SKM-1 (cell line): ENCODE measurements at regions not wholly inside any gene's neighbourhood (a gene's known extent, or its start where the extent isn't known, plus 50 kb on each side); places are given as distances from the start of the nearest gene placed in this dataset.
"Not testable (repeated sequence)": the region's sequence is repeated elsewhere in the genome, so short reads cannot be mapped to it uniquely, and the experiment has no call there.

Experiments used
- DNase-seq: peaks from one replicate; lab custom pipeline; 2025; ENCODE audit not compliant: unreplicated experiment; lab: John Stamatoyannopoulos, UW

DNA sequence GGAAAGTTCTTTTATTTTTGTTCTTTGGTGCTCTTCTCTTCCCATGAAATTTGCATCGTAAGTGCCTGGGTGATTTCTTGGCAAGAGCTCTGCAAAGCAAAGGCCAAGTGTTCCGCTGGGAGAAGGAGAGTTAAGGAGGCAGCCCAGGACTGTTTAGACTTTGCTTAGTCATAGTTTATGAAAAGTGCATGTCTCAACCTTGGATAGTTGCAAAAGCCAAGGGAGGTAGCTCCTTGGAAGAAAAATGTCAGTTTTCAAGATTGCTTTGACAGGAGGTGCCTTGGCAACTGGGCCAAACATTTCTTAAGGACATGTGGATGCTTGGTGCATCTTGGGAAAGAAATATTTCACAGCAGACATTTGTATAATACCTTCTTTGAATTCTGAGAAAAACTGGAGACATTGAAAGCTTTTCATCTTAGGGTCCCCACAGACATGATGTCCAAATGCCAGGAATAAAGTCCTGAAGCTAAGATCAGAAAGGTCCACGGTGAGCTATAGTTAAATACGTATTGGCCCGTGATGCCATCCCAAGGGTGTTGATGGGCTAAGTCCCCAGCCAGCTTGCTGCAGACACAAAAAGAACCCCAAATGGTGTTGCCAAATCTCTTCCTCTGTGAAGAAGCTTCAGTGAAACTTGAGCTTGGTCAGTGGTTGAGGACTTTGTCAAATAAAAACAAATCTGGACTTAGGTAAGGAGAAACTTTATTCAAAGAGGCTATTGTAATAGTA is 96.3 kb upstream of the THUMPD2 start:
- DNase-seq = no peak

- no peak for DNase-seq
Observed at GRCh38 chr2:39874236-39874635, 95.2 kb upstream of the THUMPD2 start.

- DNase-seq = no peak
Observed at GRCh38 chr2:39873586-39873985, 94.5 kb upstream of the THUMPD2 start.

GRCh38 chr2:39872748-39873147 is 93.7 kb upstream of the THUMPD2 start:
- DNase-seq = no peak

DNA sequence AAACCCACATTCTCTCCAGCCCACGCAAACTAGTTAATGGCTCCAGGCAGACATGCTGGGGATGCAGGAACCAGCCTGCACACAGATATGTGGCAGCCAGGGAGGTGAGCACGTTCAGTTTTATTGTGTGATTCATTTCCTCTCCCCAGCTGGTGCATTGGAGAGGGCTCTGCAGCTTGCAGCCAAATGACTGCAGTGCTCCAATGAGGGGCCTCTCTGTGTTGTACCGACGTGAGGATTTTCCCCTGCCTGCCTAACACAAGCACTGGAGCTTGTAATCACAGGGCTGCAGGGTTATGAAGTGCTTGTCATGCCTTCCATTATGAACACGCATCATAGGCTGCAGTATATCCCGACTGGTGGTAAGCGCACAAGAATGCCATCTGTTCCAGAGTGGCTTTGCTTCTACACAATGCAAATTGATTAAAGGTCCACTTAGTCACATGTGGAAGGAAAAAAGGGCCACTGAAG is 92.3 kb upstream of the THUMPD2 start:
- DNase-seq = no peak

DNA sequence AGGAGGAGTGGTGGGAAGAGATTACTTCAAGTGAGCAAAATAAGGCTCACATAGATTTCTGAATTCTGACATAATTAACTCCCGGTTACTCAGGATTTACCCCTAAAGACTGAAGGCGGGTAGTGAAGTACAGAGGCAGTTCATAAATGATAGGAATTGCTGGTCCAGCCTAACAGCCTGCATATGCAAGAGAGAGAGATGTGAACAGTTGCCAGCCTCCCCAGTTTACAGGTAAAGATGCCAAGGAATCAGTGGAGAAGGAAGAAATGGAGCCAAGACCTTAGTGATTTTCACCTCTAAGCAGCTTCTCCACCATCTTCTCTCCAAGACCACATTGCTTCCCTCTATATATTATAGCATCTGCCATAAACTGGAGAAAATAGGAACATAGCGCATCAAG is 91.8 kb upstream of the THUMPD2 start:
- no peak for DNase-seq

GRCh38 chr2:39867268-39867667 is 88.2 kb upstream of the THUMPD2 start:
- DNase-seq = no peak

DNA sequence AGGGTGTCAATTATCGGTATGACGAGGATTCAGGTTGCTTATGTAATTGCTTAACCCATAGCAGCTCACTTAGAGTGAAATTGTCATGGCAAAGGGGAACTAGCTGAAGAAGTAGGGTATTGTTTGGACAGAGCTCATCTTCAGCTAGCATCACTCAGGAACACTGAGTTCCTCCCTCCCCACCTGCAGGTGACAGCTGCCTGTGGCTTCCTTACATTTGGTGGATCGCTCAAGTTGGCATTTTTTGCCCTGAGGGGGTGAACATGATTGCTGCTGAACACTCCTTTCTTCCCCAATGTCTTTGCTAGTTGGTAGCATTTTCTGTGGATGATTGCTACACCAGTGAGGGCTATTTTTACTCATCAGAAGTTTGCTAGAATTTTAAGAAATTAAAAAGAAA is 86.7 kb upstream of the THUMPD2 start:
- DNase-seq = no peak

DNA sequence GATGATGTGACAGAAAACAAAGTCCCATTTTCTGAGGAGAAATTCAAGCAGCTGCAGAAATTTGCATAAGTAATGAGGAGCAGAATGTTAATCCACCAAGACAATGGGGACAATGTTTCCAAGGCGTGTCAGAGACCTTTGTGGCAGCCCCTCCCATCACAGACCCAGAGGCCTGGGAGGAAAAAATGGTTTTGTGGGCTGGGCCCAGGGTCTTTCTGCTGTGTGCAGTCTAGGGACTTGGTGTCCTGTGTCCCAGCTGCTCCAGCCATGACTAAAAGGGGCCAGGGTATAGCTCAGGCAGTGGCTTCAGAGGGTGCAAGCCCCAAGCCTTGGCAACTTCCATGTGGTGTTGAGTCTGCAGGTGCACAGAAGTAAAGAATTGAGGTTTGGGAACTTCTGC is 84.6 kb upstream of the THUMPD2 start:
- DNase-seq = not testable (repeated sequence)

- no peak for DNase-seq
Observed at GRCh38 chr2:39860538-39860937, 81.5 kb upstream of the THUMPD2 start.

GRCh38 chr2:39858677-39859076 is 79.6 kb upstream of the THUMPD2 start:
- DNase-seq = no peak

DNA sequence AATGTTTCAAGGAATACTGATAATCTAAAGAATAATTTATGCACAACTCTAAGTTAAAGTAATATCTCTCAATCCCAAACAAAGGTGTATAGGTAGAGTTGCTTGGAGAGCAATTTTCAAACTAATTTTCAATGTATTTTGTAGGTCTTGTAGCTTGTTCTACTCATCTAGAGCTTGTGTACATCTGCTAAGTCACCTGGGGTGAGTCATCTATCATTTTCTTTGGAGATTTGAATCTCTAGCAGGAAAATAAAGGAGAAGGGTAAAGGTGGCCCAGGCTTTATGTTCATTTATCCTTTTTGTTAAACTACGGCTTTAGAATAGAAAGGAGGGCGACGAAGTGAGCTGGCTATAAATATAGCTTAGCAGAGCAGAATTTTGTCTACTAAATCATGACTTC is 76.8 kb upstream of the THUMPD2 start:
- DNase-seq = no peak

GRCh38 chr2:39854771-39855170 is 75.7 kb upstream of the THUMPD2 start:
- no peak for DNase-seq

GRCh38 chr2:39852831-39853230 is 73.8 kb upstream of the THUMPD2 start:
- DNase-seq = no peak

DNA sequence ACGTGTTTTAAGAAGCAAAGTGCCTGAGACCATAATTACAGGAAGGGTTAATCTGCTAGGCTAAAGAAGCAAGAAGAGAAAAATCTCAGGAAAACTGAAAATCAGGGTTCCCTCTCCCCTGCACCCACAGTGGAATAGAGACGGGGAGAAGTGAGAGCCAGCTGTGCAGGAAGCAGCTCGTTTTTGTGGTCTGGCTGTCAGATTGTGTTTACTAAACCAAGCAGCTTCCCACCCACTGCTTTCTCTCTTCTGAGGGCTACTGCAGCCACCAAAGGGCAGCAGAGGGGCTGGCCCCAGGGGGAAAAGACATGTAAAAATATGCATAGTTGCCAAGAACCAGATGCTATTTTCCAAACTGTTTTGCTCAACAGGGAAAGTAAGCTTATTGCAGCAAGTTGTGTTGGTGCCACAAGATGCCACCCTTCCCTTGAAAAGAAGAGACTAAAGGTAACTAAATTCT is 72.6 kb upstream of the THUMPD2 start:
- DNase-seq = no peak

GRCh38 chr2:39851251-39851650 is 72.2 kb upstream of the THUMPD2 start:
- no peak for DNase-seq

DNA sequence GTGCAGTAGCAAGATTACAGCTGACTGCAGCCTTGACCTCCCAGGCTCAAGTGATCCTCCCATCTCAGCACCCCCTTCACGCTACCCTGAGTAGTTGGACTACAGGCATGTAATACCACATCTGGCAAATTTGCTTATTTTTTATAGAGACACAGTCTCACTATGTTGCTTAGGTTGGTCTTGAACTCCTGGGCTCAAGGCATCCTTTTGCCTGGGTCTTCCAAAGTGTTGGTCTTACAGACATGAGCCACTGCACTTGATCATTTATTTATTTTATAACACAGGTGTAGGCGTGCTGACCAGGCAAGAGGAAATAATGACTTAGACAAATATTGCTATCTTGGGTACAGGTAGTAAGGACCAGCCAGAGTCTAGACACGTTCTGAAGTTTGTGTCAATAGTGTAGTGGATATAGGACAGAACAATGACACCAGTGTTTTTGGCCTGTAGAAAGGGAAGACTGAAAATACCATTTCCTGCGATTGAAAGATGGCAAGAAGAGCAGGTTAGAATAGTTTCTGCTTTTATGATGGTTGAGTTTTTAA is 71.0 kb upstream of the THUMPD2 start:
- DNase-seq = no peak

GRCh38 chr2:39849064-39849463 is 70.0 kb upstream of the THUMPD2 start:
- no peak for DNase-seq

DNA sequence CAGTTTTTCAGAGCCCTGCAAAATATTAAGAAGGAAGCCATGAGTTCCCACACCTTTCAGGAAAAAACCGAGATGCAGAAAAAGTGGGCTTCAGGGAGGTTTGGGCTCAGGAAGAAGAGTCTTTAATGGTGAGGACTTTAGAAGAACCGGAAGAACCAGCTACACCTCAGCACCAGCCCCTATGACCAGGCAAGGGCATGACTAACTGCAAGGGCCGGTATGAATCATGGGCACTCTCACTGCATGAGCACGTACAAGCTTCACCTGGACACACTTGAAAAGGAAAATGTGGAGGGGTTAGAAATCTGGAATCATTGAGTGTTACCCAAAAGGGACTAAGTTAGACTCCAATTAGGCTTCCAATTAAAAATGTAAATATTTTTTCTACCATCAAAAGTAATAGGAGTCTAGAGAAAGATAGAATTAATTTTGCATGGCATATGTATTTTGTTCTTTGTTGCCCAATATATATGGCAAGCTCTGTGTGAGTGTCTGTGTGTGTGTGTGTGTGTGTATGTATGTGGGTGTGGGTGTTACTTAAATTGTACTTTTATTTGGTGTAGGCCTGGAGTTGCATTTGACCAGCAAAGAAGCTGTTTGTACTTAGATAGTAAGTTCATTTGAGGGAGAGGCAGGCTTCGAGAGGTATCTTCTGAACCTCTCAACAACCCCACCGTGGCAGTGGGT is 66.5 kb upstream of the THUMPD2 start:
- DNase-seq = no peak

GRCh38 chr2:39839261-39839848 is 60.3 kb upstream of the THUMPD2 start:
- no peak for DNase-seq

GRCh38 chr2:39838589-39838988 is 59.5 kb upstream of the THUMPD2 start:
- DNase-seq = no peak
